Nephron progenitor cell (in vitro differentiated cells): ENCODE measurements at regions not wholly inside any gene's neighbourhood (a gene's known extent, or its start where the extent isn't known, plus 50 kb on each side); places are given as distances from the start of the nearest gene placed in this dataset.

ENCODE experiments used
- DNase-seq: peaks from one replicate; pipeline ENCODE4 v3.0.0; 2021
- H3K27ac Mint-ChIP-seq: 2 replicates; pipeline ENCODE4 v1.8.0; 2021; ENCODE audit warnings: mild to moderate bottlenecking, moderate library complexity, mixed read lengths
- H3K27me3 Mint-ChIP-seq: 2 replicates; pipeline ENCODE4 v1.8.0; 2021; ENCODE audit warnings: mild to moderate bottlenecking, low read depth, mixed read lengths; ENCODE audit not compliant: poor library complexity
- H3K36me3 Mint-ChIP-seq: 2 replicates; pipeline ENCODE4 v1.8.0; 2021; ENCODE audit warnings: low read depth, mixed read lengths
- H3K4me1 Mint-ChIP-seq: 2 replicates; pipeline ENCODE4 v1.8.0; 2021; ENCODE audit warnings: mixed read lengths
- H3K4me3 Mint-ChIP-seq: 2 replicates; pipeline ENCODE4 v1.8.0; 2021; ENCODE audit warnings: mild to moderate bottlenecking, moderate library complexity, mixed read lengths
- H3K9me3 Mint-ChIP-seq: 2 replicates; pipeline ENCODE4 v1.8.0; 2021; ENCODE audit warnings: mild to moderate bottlenecking, moderate library complexity, mixed read lengths
- CTCF ChIP-seq: fragments of 200-600 bp; sonication (generic); IDR thresholded peaks from 2 replicates; pipeline ENCODE4 v1.5.0; 2021; ENCODE audit warnings: antibody characterized with exemption

- no peak for TF ChIP-seq CTCF
- no peaks in the 10 kb centered on the region for H3K9me3 Mint-ChIP-seq
- peak overlapping the region; percentile 9 for H3K4me3 Mint-ChIP-seq
- no peak for DNase-seq
- H3K36me3 Mint-ChIP-seq = no peaks in the 10 kb centered on the region
- peak overlapping the region; percentile 32 for H3K27ac Mint-ChIP-seq
- H3K27me3 Mint-ChIP-seq = peaks cover 20% of the 10 kb centered on the region
- H3K4me1 Mint-ChIP-seq = peaks cover 86% of the 10 kb centered on the region
Measured at GRCh38 chr12:124185971-124186686, 108.8 kb upstream of the RFLNA start.

DNA sequence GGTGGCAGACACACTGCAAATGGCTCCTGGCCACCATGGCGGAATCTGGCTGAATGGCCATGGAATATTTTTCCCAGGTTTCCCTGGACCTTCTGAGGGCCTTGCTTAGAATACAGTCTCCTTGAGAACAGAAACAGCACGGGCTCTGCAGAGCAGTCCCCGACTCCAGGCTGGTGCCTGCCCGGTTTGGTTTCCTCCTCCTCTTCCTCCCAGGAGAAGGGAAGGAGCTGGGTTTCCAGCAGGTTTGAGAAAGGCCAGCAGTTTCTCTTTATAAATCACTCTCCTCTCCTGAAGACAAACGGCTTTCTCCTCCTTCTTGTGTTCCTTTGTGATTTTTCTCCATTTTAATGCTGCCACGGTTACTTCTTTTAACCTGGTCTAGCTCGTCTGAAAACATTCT lies 106.8 kb upstream of the RFLNA start:
- Mint-ChIP-seq H3K4me3 (peak overlapping the region; percentile 23), H3K9me3 (peaks cover 9% of the 10 kb centered on the region), H3K27me3 (peaks cover 17% of the 10 kb centered on the region), H3K36me3 (peaks cover 5% of the 10 kb centered on the region), H3K27ac (peak overlapping the region; percentile 97), H3K4me1 (peaks cover 85% of the 10 kb centered on the region)
- no peak for DNase-seq
- TF ChIP-seq CTCF = no peak

DNA sequence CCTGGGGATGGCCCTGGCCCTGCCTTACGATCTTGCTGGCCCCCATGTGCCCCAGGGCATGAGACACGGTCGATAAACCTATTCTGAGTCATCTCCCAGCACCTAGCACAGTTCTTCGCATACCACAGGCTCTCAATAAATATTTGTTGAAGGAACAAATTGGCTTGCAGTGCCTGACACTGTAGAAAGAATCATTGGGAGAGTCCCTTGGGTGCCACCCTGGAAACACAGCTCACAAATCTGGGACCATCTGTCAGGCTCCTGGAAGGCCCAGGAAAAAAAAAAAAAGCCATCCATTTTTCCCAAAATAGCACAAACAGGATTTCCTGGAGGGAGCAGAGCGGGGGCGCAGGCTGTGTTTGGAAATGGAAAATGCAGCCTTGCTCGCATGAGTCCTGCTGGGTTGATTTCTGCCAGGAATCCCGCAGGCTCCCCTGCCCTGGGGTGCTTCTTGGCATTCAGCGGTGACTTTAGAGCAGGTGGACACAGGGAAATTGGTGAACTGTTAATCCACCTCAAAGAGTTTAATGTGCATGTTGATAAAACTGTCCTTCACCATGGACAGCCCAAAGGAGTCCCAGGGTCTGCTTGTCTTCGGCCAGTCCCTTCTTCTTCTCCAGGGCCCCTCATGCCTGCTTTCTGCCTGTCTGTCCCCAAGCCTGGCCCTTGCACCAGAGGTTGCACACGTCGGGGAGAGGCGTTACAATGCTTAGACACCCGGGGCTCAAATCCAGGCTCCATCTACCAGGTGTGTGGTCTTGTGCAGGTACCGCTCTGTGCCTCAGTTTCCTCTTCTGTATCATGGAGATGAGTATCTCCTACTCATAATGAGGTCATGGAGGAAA lies 106.1 kb upstream of the RFLNA start:
- H3K4me3 Mint-ChIP-seq = peak overlapping the region; percentile 23
- peaks cover 11% of the 10 kb centered on the region for H3K27me3 Mint-ChIP-seq
- peak overlapping the region; percentile 97 for H3K27ac Mint-ChIP-seq
- peaks cover 15% of the 10 kb centered on the region for H3K9me3 Mint-ChIP-seq
- peaks cover 78% of the 10 kb centered on the region for H3K4me1 Mint-ChIP-seq
- H3K36me3 Mint-ChIP-seq = peaks cover 9% of the 10 kb centered on the region
- no peak for DNase-seq
- no peak for TF ChIP-seq CTCF

DNA sequence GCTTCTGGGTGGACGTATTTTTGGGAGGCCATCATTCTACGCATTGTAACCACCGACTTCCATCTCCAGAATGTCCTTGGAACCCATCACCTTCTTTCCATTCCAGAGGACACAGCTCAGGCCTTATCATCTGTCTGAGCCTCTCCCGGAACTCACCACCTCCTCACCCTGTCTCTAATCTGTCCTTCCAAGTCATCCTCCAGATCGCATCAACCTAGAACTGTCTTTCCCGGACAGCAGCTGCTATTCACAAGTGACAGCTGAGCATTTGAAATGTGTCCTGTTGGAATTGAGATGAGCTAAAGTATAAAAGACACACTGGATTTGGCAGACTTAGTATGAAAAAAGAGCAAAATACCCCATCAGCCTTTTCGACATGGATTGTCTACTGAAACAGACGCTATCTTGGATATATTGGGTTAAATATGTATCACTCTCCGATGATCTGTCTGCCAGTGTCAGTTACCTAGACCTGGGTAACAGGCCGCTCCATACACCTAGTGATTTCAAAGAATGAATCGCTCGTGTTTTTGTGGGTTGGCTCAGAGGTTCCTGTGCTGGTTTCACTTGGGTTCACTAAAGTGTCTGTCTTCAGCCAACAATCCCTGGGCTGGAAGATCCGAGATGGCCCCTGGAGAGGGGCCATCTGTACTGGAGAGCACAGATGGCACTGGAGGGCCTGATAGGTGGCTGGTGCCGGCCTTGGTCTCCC lies 104.4 kb upstream of the RFLNA start:
- Mint-ChIP-seq H3K9me3 (peaks cover 20% of the 10 kb centered on the region), H3K4me3 (no peak overlapping the region), H3K27ac (no peak overlapping the region), H3K27me3 (peaks cover 16% of the 10 kb centered on the region), H3K4me1 (peaks cover 72% of the 10 kb centered on the region), H3K36me3 (peaks cover 9% of the 10 kb centered on the region)
- DNase-seq = no peak
- TF ChIP-seq CTCF = no peak

DNA sequence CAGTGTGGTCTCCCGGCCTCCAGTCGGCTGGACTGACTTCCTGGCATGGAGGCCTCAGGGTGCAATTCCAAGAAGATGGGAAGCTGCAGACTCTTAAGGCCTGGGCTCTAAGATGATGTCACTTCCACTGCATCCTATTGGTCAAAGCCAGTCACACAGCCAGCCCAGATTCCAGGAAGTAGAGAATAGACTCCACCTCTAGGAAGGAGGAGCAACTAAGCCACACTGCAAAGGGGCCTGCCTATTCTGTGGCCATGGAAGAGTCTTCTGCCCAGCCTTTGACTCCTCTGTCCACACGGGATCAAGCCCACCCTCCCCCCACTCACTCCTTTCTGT lies 103.9 kb upstream of the RFLNA start:
- Mint-ChIP-seq H3K4me3 (no peak overlapping the region), H3K9me3 (peaks cover 20% of the 10 kb centered on the region), H3K36me3 (peaks cover 9% of the 10 kb centered on the region), H3K27me3 (peaks cover 18% of the 10 kb centered on the region), H3K27ac (no peak overlapping the region), H3K4me1 (peaks cover 69% of the 10 kb centered on the region)
- no peak for DNase-seq
- no peak for TF ChIP-seq CTCF
